Prostate gland (tissue), 2 donors: ENCODE measurements at regions not wholly inside any gene's neighbourhood (a gene's known extent, or its start where the extent isn't known, plus 50 kb on each side); places are given as distances from the start of the nearest gene placed in this dataset.

Experiments
- POLR2A ChIP-seq: fragments of 450-650 bp; IDR thresholded peaks from one replicate; pipeline ENCODE4 v1.6.1; 2016; ENCODE audit warnings: antibody characterized with exemption, mild to moderate bottlenecking
- POLR2AphosphoS5 ChIP-seq: sonication (generic); formaldehyde crosslinking; IDR thresholded peaks from one replicate; pipeline ENCODE4 v1.6.1; 2017; ENCODE audit warnings: antibody characterized with exemption
- TF ChIP-seq, protein P1 (sequence below), 4 experiments: fragments of 200-600 bp in 2 of 4; fragments of 450-650 bp in 2 of 4; sonication (generic) in 2 of 4; IDR thresholded peaks; 1 replicate in 3 of 4; 2 replicates in 1 of 4; pipeline ENCODE4 v1.5.1; 2016 to 2019; ENCODE audit warnings: antibody characterized with exemption in 4 of 4, mild to moderate bottlenecking in 2 of 4, moderate library complexity in 2 of 4

GRCh38 chr2:172169611-172170010 is 66.9 kb upstream of the DLX2 start:
- TF ChIP-seq, protein P1, sequence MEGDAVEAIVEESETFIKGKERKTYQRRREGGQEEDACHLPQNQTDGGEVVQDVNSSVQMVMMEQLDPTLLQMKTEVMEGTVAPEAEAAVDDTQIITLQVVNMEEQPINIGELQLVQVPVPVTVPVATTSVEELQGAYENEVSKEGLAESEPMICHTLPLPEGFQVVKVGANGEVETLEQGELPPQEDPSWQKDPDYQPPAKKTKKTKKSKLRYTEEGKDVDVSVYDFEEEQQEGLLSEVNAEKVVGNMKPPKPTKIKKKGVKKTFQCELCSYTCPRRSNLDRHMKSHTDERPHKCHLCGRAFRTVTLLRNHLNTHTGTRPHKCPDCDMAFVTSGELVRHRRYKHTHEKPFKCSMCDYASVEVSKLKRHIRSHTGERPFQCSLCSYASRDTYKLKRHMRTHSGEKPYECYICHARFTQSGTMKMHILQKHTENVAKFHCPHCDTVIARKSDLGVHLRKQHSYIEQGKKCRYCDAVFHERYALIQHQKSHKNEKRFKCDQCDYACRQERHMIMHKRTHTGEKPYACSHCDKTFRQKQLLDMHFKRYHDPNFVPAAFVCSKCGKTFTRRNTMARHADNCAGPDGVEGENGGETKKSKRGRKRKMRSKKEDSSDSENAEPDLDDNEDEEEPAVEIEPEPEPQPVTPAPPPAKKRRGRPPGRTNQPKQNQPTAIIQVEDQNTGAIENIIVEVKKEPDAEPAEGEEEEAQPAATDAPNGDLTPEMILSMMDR (IDR thresholded peaks at IDR 0.05), result no peak
- TF ChIP-seq POLR2A (no peak), POLR2AphosphoS5 (no peak)
